ENCODE measurements at regions not wholly inside any gene's neighbourhood (a gene's known extent, or its start where the extent isn't known, plus 50 kb on each side); places are given as distances from the start of the nearest gene placed in this dataset.
A peak's percentile ranks its signal among the peaks of the same experiment; 100 is the strongest.
"Not testable (repeated sequence)": the region's sequence is repeated elsewhere in the genome, so short reads cannot be mapped to it uniquely, and the experiment has no call there.

DNA sequence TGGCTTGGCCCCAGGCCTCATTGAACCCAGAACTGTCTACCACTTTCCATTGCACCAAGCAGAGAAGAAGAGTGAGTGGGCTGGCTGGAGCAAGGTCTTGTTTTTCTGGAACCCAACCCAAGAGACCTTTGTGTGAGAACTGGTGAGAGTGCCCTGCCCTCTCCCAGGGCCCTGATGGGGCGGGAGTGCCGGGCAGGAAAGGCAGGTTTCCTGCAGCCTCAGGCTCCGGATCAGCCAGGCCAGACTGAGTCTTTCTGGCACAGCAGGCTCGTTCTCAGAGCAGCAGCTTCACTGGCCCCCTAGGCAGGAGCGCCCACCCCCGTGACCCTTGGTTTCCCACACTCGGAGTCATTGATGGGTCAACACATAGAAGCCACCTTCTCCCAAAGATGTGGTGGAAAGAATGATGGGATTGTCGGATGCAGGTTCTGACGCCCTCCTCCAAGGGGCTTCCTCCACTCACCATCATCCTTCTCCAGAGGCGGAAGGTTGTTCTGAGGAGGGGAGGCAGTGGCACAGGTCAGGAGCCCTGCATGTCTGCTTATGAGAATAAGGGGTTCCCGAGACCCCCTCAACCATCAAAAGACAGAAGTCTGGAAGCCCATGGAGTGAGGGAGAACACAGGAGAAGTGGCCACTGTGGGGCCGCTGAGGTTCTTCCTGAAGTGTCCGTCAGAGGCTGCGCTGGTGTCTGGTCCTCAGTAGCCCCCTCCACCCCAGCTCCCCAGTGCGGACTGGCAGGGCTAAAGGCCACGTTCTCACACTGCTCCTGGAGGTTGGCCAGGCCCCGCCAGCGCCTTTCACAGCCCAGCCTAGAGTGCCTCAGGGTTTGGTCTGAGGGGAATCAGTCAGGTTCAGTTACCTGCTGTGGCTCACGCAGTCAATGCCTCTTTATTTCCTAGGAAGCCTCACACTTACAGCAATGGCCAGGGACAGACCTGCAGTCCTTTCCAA is 62.8 kb upstream of the LAPTM4A start:
- intact Hi-C loops (cut with DNase I; ENCODE audit: low total_unique reads), result no loop called here
- Histone ChIP-seq H3K27me3 (no peaks in the 10 kb centered on the region), H3K9me3 (no peaks in the 10 kb centered on the region), H3K36me3 (no peaks in the 10 kb centered on the region), H3K27ac (peak overlapping the region; percentile 15 to 71), H3K4me1 (peaks cover 0 to 4% of the 10 kb centered on the region in 2 donors), H3K4me3 (no peak overlapping the region)
- no peak for DNase-seq (ENCODE audit: low spot score in 2 of 2)
- TF ChIP-seq POLR2A (IDR thresholded peaks at IDR 0.05) (no peak), POLR2AphosphoS5 (IDR thresholded peaks at IDR 0.05) (no peak)
- TF ChIP-seq, protein P1, sequence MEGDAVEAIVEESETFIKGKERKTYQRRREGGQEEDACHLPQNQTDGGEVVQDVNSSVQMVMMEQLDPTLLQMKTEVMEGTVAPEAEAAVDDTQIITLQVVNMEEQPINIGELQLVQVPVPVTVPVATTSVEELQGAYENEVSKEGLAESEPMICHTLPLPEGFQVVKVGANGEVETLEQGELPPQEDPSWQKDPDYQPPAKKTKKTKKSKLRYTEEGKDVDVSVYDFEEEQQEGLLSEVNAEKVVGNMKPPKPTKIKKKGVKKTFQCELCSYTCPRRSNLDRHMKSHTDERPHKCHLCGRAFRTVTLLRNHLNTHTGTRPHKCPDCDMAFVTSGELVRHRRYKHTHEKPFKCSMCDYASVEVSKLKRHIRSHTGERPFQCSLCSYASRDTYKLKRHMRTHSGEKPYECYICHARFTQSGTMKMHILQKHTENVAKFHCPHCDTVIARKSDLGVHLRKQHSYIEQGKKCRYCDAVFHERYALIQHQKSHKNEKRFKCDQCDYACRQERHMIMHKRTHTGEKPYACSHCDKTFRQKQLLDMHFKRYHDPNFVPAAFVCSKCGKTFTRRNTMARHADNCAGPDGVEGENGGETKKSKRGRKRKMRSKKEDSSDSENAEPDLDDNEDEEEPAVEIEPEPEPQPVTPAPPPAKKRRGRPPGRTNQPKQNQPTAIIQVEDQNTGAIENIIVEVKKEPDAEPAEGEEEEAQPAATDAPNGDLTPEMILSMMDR (IDR thresholded peaks at IDR 0.05), result no peak

DNA sequence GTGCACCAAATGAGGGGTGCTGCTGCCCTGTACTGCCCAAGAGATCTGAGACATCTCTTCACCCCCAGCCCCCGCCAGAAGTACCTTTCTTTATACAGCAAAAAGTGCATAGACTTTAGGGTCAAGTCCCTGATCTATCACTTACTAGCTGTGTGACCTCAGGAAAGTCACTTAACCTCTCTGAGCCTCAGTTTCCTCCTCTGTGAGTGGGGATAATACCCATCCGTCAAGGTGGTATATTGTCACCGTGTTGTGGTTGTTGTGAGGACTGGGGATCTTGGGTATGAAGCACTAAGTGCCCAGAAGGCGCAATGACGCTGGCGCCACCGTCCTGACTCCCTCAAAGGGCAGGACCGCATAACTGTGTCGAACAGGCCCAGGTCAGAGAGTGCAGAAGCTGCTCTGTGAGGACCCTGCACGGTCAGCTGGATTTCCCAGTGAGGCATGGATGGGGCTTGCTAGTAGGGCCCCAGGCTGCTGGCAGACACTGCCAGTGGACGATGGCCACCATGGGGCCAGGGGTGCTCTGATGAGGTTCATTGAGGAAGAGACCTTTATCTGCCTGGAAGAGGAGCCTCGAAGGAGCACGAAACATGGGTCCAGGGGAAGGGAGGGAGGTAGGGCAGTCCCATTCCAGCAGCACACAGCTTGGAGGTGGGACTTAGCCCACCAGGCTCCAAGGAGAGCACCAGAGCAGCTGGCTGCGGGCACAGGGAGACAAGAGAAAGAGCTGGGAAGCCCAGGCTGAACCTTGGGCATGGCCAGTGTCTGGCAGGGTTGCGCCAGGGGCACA is 61.8 kb upstream of the LAPTM4A start:
- no peaks in the 10 kb centered on the region for H3K27me3 ChIP-seq
- no peak for DNase-seq (ENCODE audit: low spot score in 2 of 2)
- intact Hi-C loops (cut with DNase I; ENCODE audit: low total_unique reads), result no loop called here
- H3K4me3 ChIP-seq, result no peak overlapping the region
- TF ChIP-seq, protein P1 (IDR thresholded peaks at IDR 0.05), result no peak
- no peak for TF ChIP-seq POLR2A (IDR thresholded peaks at IDR 0.05)
- TF ChIP-seq POLR2AphosphoS5 (IDR thresholded peaks at IDR 0.05), result no peak
- H3K36me3 ChIP-seq, result no peaks in the 10 kb centered on the region
- H3K9me3 ChIP-seq, result no peaks in the 10 kb centered on the region
- peaks cover 0 to 4% of the 10 kb centered on the region in 2 donors for H3K4me1 ChIP-seq
- H3K27ac ChIP-seq, result peak overlapping the region; percentile 15 to 71

DNA sequence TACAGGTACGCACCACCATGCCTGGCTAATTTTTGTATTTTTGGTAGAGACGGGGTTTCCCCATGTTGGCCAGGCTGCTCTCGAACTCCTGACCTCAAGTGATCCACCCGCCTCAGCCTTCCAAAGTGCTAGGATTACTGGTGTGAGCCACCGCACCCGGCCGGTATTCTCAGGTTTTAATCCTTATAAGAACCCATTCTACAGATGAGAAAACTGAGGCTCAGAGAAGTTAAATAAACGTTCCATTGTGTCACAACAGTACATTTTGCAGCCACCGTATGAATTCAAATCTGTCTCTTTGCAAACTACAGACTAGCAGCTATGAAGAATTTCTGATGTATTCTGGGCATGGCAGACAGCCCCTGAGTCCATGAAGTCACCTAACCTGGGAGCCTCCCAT is 60.9 kb upstream of the LAPTM4A start:
- H3K27ac ChIP-seq; H3K9me3 ChIP-seq; H3K27me3 ChIP-seq; intact Hi-C loops (cut with DNase I; ENCODE audit: low total_unique reads); H3K4me3 ChIP-seq; H3K36me3 ChIP-seq; DNase-seq (ENCODE audit: low spot score in 2 of 2); H3K4me1 ChIP-seq: not testable (repeated sequence)

DNA sequence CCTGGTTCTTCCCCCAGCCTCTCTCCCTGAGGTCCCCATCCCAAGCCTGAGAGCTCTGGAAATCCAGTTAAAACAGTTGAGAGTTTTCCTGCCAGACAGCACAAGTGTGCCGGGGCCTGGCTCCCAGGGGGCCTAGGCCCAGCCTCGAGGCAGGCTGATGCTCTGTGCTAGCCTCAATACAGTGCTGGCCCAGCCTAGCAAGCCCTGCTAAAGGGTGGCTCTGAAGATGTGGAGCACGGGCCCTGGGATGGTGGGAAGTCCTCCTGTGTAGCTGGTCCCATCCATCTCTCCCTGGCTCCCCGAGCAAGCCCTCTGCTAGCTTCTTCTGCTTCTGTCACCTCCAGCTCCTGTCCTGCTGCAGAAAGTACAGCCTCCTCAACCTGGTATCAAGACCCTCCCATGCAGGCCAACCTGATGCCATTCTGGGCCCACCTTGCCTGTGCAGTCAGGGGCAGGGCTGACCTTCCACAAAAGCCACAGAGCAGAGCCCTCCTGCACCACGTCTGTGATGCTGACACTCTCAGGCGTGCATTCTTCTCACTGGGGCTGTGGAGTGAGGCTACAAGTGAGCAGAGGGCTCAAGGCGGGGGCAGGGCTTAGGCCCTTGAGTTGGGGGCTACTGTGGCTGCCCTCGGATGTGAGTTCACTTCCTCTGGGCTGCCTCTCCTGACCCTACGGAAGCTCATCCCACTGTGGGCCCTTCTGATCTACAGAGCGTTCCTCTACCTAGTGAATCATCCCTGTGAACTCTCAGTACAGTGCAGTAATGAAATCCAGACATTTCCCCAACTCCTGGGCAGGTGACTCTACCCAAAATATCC is 60.1 kb upstream of the LAPTM4A start:
- Histone ChIP-seq H3K27me3 (no peaks in the 10 kb centered on the region), H3K27ac (no peak overlapping the region), H3K36me3 (no peaks in the 10 kb centered on the region), H3K4me3 (no peak overlapping the region), H3K9me3 (no peaks in the 10 kb centered on the region), H3K4me1 (peaks cover 0 to 4% of the 10 kb centered on the region in 2 donors)
- no peak for DNase-seq (ENCODE audit: low spot score in 2 of 2)
- intact Hi-C loops (cut with DNase I; ENCODE audit: low total_unique reads), result no loop called here
- no peak for TF ChIP-seq POLR2AphosphoS5 (IDR thresholded peaks at IDR 0.05)
- TF ChIP-seq POLR2A (IDR thresholded peaks at IDR 0.05), result no peak
- TF ChIP-seq, protein P1 (IDR thresholded peaks at IDR 0.05), result no peak

DNA sequence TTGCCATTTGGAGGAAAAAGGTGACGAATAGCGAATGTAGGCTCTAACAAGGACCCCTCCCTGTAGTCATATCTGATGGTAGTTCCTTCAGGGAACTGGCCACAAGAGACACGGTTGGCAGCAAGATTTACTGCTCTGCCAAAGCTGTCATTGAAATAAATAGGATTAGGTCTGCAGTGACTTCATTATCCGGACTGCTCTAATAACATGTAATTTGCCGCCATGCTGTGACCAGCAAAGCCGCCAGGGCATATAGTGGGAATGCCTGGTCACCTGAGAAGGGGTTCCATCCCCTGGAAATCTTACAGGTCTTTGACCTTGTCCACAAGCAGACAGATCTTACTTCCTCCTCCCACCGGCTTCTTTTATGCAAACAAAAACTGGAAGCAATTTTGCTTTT is 59.4 kb upstream of the LAPTM4A start:
- no peak for DNase-seq (ENCODE audit: low spot score in 2 of 2)

More for the DNA sequence above, 59.4 kb upstream of the LAPTM4A start:
- H3K4me3 ChIP-seq, result no peak overlapping the region
- intact Hi-C loops (cut with DNase I; ENCODE audit: low total_unique reads), result no loop called here
- no peaks in the 10 kb centered on the region for H3K27me3 ChIP-seq
- no peaks in the 10 kb centered on the region for H3K36me3 ChIP-seq
- H3K4me1 ChIP-seq, result peaks cover 0 to 4% of the 10 kb centered on the region in 2 donors
- H3K27ac ChIP-seq, result no peak overlapping the region
- TF ChIP-seq POLR2AphosphoS5 (IDR thresholded peaks at IDR 0.05), result no peak
- TF ChIP-seq, protein P1 (IDR thresholded peaks at IDR 0.05), result no peak
- TF ChIP-seq POLR2A (IDR thresholded peaks at IDR 0.05), result no peak
- H3K9me3 ChIP-seq, result no peaks in the 10 kb centered on the region

All from breast epithelium (tissue), 4 donors.